GM06990 (cell line): ENCODE measurements at regions not wholly inside any gene's neighbourhood (a gene's known extent, or its start where the extent isn't known, plus 50 kb on each side); places are given as distances from the start of the nearest gene placed in this dataset.

Experiments used
- DNase-seq: peaks from one replicate; pipeline ENCODE4 v3.0.0-alpha.2; 2011; ENCODE audit not compliant: insufficient read length; ENCODE audit errors: extremely low read depth
- H3K27me3 ChIP-seq: replicated peaks from 2 replicates; pipeline ENCODE4 v1.6.0; 2011; ENCODE audit warnings: low read length; ENCODE audit not compliant: control insufficient read depth, insufficient read depth
- H3K36me3 ChIP-seq: 2 replicates; pipeline ENCODE4 v1.5.1; 2011; ENCODE audit warnings: low read length; ENCODE audit not compliant: control insufficient read depth, insufficient read depth
- H3K4me3 ChIP-seq: replicated peaks from 2 replicates; pipeline ENCODE4 v1.5.1; 2011; ENCODE audit warnings: low read depth, mild to moderate bottlenecking, control low read depth, low read length
- TF ChIP-seq, protein P1 (sequence below): IDR thresholded peaks from 2 replicates; pipeline ENCODE4 v1.5.1; 2011; ENCODE audit warnings: low read length, control low read depth, mild to moderate bottlenecking, inconsistent platforms; ENCODE audit not compliant: insufficient read depth, poor library complexity, severe bottlenecking

DNA sequence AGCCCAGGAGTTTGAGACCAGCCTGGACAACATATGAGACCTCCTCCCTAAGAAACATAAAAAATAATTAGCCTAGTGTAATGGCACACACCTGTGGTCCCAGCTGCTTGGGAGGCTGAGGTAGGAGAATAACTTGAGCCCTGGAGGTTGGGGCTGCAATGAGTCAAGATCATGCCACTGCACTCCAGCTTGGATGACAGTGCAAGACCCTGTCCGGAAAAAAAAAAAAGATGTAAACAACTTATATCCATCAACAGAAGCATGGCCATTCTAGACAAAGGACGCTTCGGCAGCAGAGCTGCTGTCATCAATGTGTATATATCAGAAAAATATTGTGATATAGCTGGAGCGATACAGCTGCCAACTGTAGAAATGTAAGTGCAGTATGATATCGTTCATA, 59.6 kb upstream of the ARID1B start:
- no peak for DNase-seq
- Histone ChIP-seq H3K4me3 (no peak overlapping the region), H3K27me3 (no peaks in the 10 kb centered on the region), H3K36me3 (no peaks in the 10 kb centered on the region)
- TF ChIP-seq, protein P1, sequence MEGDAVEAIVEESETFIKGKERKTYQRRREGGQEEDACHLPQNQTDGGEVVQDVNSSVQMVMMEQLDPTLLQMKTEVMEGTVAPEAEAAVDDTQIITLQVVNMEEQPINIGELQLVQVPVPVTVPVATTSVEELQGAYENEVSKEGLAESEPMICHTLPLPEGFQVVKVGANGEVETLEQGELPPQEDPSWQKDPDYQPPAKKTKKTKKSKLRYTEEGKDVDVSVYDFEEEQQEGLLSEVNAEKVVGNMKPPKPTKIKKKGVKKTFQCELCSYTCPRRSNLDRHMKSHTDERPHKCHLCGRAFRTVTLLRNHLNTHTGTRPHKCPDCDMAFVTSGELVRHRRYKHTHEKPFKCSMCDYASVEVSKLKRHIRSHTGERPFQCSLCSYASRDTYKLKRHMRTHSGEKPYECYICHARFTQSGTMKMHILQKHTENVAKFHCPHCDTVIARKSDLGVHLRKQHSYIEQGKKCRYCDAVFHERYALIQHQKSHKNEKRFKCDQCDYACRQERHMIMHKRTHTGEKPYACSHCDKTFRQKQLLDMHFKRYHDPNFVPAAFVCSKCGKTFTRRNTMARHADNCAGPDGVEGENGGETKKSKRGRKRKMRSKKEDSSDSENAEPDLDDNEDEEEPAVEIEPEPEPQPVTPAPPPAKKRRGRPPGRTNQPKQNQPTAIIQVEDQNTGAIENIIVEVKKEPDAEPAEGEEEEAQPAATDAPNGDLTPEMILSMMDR: no peak

DNA sequence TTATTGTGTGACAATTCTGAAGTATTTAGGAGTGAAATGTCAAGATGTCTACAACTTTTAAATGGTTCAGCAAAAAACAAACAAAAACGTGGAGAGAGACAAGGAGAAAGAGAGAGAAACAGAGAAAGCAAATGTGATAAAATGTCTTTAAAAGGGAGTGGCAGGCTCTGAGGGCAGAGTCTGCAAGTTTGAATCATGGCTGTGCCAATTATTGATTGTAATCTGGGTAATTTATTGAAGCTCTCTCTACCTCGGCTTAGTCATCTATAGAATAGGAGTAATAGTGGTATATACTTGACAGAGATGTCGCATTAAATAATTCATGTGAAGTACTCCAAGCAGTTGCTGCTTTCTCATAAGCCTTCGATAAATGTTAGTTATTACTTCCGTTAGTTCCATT, 61.3 kb upstream of the ARID1B start:
- H3K36me3 ChIP-seq: no peaks in the 10 kb centered on the region
- TF ChIP-seq, protein P1: no peak
- no peak for DNase-seq
- no peaks in the 10 kb centered on the region for H3K27me3 ChIP-seq
- no peak overlapping the region for H3K4me3 ChIP-seq

DNA sequence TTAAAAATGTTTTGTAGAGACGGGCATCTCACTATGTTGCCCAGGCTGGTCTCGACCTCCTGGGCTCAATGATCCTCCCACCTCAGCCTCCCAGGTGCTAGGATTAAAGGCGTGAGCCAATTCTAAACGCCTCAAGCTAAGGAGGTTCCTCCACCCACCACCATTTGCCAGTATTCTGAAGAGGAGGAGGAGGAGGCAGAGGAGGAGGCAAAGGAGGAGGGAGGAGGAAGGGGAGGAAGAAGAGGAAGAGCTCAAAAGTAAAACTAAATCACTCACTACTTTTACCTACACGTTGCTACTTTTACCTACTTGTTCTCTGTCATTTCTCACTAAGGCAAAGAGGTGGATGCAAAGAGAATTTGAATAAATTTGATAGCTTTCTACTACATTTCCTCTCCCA, 63.6 kb upstream of the ARID1B start:
- DNase-seq: no peak
- TF ChIP-seq, protein P1: no peak
- no peak overlapping the region for H3K4me3 ChIP-seq
- H3K27me3 ChIP-seq: no peaks in the 10 kb centered on the region
- H3K36me3 ChIP-seq: no peaks in the 10 kb centered on the region

DNA sequence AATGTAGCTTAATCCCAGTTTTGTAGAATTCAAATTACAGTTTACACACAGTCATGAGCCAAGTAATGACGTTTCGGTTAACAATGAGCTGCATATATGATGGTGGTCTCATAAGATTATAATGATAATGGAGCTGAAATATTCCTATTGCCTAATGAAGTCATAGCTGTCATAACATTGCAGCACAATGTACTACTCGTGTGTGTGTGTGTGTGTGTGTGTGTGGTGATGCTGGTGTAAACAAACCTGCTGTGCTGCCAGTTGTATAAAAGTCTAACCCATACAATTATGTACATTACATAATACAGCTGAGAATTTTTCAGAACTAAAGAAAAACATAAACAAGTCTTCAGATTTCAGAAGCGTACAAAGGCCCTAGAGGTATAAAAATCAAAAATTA, 66.7 kb upstream of the ARID1B start:
- TF ChIP-seq, protein P1: no peak
- DNase-seq: no peak
- Histone ChIP-seq H3K4me3 (no peak overlapping the region), H3K36me3 (no peaks in the 10 kb centered on the region), H3K27me3 (no peaks in the 10 kb centered on the region)

DNA sequence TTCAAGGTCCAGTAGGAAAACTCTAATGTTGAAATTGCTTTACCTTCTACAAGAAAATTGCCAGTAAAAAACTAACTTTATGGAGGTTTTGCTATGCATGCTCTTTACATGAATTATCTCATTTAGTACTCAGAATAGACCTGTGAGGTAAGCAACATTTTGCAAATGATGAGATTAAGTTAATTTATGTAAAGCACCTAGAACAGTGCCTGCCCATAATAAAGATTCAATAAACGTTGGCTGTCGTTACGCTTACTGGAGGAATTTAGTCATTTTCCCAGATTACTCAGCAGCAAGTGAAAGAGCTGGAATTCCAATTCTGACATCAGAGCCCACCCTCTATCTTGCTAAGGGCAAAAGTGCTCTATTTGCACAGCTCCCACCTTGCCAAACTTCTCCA, 69.4 kb upstream of the ARID1B start:
- DNase-seq: no peak
- H3K36me3 ChIP-seq: no peaks in the 10 kb centered on the region
- TF ChIP-seq, protein P1: no peak
- no peaks in the 10 kb centered on the region for H3K27me3 ChIP-seq
- no peak overlapping the region for H3K4me3 ChIP-seq

DNA sequence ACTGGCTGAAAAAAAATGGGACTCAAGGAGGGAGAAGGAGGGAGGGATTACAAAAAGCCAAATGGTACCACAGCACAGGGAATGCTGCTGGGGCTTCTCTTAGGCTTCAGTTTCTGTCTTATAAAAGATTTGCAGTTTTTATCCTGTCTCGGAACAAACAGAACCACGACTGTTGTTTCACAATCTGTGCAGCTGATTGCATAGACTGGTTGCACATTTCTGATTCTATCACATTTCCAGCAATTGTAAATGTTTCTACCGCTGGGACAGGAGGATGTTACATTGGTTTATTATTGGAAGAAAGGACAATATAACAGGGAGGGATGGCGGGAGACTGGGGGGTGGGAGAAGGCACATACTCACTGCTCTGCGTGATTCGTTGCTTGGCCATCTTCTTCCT, 73.5 kb upstream of the ARID1B start:
- no peak overlapping the region for H3K4me3 ChIP-seq
- no peaks in the 10 kb centered on the region for H3K27me3 ChIP-seq
- TF ChIP-seq, protein P1: no peak
- DNase-seq: no peak
- no peaks in the 10 kb centered on the region for H3K36me3 ChIP-seq
